OCI-LY7 (cell line): ENCODE measurements at regions not wholly inside any gene's neighbourhood (a gene's known extent, or its start where the extent isn't known, plus 50 kb on each side); places are given as distances from the start of the nearest gene placed in this dataset.

ENCODE experiments used
- EZH2phosphoT487 ChIP-seq: fragments of 200-600 bp; sonication (generic); IDR thresholded peaks from 2 replicates; pipeline ENCODE4 v1.6.1; 2018; ENCODE audit warnings: low read depth, borderline replicate concordance, mild to moderate bottlenecking, mixed run types, antibody characterized with exemption, low read length, moderate library complexity, mixed read lengths
- TF ChIP-seq, protein P1 (sequence below): fragments of 200-600 bp; sonication (generic); conservative IDR thresholded peaks from 2 replicates; pipeline ENCODE4 v1.5.1; 2014; ENCODE audit warnings: mild to moderate bottlenecking, antibody characterized with exemption, low read length, moderate library complexity, mixed read lengths

- TF ChIP-seq, protein P1, sequence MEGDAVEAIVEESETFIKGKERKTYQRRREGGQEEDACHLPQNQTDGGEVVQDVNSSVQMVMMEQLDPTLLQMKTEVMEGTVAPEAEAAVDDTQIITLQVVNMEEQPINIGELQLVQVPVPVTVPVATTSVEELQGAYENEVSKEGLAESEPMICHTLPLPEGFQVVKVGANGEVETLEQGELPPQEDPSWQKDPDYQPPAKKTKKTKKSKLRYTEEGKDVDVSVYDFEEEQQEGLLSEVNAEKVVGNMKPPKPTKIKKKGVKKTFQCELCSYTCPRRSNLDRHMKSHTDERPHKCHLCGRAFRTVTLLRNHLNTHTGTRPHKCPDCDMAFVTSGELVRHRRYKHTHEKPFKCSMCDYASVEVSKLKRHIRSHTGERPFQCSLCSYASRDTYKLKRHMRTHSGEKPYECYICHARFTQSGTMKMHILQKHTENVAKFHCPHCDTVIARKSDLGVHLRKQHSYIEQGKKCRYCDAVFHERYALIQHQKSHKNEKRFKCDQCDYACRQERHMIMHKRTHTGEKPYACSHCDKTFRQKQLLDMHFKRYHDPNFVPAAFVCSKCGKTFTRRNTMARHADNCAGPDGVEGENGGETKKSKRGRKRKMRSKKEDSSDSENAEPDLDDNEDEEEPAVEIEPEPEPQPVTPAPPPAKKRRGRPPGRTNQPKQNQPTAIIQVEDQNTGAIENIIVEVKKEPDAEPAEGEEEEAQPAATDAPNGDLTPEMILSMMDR, result no peak
- no peak for TF ChIP-seq EZH2phosphoT487
Observed at GRCh38 chr7:157481389-157481788, 144.6 kb downstream of the DNAJB6 start.
